CD4-positive, alpha-beta T cell treated with Interleukin-10 for 1 hour (primary cell): ENCODE measurements at regions not wholly inside any gene's neighbourhood (a gene's known extent, or its start where the extent isn't known, plus 50 kb on each side); places are given as distances from the start of the nearest gene placed in this dataset.

Source experiments
- DNase-seq: peaks from one replicate; pipeline ENCODE4 v3.0.0-alpha.2; 2020

- DNase-seq, result no peak
Measured at GRCh38 chr18:51603111-51603510, 405.6 kb upstream of the MEX3C start.

GRCh38 chr18:51603551-51603950, 406.1 kb upstream of the MEX3C start:
- no peak for DNase-seq

- DNase-seq, result no peak
Measured at GRCh38 chr18:51610481-51610880, 413.0 kb upstream of the MEX3C start.

- no peak for DNase-seq
Measured at GRCh38 chr18:51611326-51611725, 413.8 kb upstream of the MEX3C start.

- DNase-seq, result no peak
Measured at GRCh38 chr18:51614033-51614432, 416.6 kb upstream of the MEX3C start.

- no peak for DNase-seq
Measured at GRCh38 chr18:51614967-51615571, 417.6 kb upstream of the MEX3C start.

- DNase-seq, result no peak
Measured at GRCh38 chr18:51617167-51617566, 419.7 kb upstream of the MEX3C start.

- no peak for DNase-seq
Measured at GRCh38 chr18:51617572-51618260, 420.2 kb upstream of the MEX3C start.

- no peak for DNase-seq
Measured at GRCh38 chr18:51619283-51619682, 421.8 kb upstream of the MEX3C start.

- DNase-seq, result no peak
Measured at GRCh38 chr18:51621113-51621863, 423.8 kb upstream of the MEX3C start.

GRCh38 chr18:51621864-51622160, 424.3 kb upstream of the MEX3C start:
- DNase-seq, result no peak

GRCh38 chr18:51622702-51623101, 425.2 kb upstream of the MEX3C start:
- DNase-seq, result no peak

- DNase-seq, result no peak
Measured at GRCh38 chr18:51623653-51624052, 426.2 kb upstream of the MEX3C start.

GRCh38 chr18:51630706-51631105, 433.2 kb upstream of the MEX3C start:
- DNase-seq, result no peak

- DNase-seq, result no peak
Measured at GRCh38 chr18:51637881-51638280, 440.4 kb upstream of the MEX3C start.

GRCh38 chr18:51639541-51639940, 442.1 kb upstream of the MEX3C start:
- no peak for DNase-seq

- DNase-seq, result no peak
Measured at GRCh38 chr18:51643483-51643882, 446.0 kb upstream of the MEX3C start.

GRCh38 chr18:51645607-51646006, 448.1 kb upstream of the MEX3C start:
- DNase-seq, result no peak

GRCh38 chr18:51647346-51647745, 449.9 kb upstream of the MEX3C start:
- DNase-seq, result no peak

- DNase-seq, result no peak
Measured at GRCh38 chr18:51647942-51648341, 450.5 kb upstream of the MEX3C start.

GRCh38 chr18:51649796-51650195, 452.3 kb upstream of the MEX3C start:
- DNase-seq, result no peak

GRCh38 chr18:51651761-51652160, 454.3 kb upstream of the MEX3C start:
- DNase-seq, result no peak

- DNase-seq, result no peak
Measured at GRCh38 chr18:51653507-51654213, 456.2 kb upstream of the MEX3C start.
